ENCODE measurements at regions not wholly inside any gene's neighbourhood (a gene's known extent, or its start where the extent isn't known, plus 50 kb on each side); places are given as distances from the start of the nearest gene placed in this dataset.

GRCh38 chr17:70905796-70906195 is 736.5 kb downstream of the KCNJ2 start:
- no peak for TF ChIP-seq CTCF (IDR thresholded peaks at IDR 0.05)
- TF ChIP-seq TCF7 (CRISPR knock-in tag; IDR thresholded peaks at IDR 0.05; ENCODE audit: low read depth) = no peak
- no peak for TF ChIP-seq GABPB1 (CRISPR knock-in tag; IDR thresholded peaks at IDR 0.05)
- no peak for TF ChIP-seq E2F1 (CRISPR knock-in tag; IDR thresholded peaks at IDR 0.05)
- TF ChIP-seq RELA (CRISPR knock-in tag; IDR thresholded peaks at IDR 0.05; ENCODE audit: borderline replicate concordance) = no peak
- no peak for TF ChIP-seq ZNF232 (CRISPR knock-in tag; IDR thresholded peaks at IDR 0.05)
- TF ChIP-seq FOXP1 (CRISPR knock-in tag; IDR thresholded peaks at IDR 0.05; ENCODE audit: borderline replicate concordance) = no peak
- TF ChIP-seq SOX15 (CRISPR knock-in tag; IDR thresholded peaks at IDR 0.05) = no peak
- TF ChIP-seq NR3C1 (CRISPR knock-in tag; conservative IDR thresholded peaks at IDR 0.05; ENCODE audit: low read depth) = no peak
- no peak for TF ChIP-seq MLX (CRISPR knock-in tag; IDR thresholded peaks at IDR 0.05)
- TF ChIP-seq USF1 (CRISPR knock-in tag; IDR thresholded peaks at IDR 0.05) = no peak
- no peak for TF ChIP-seq E2F5 (CRISPR knock-in tag; IDR thresholded peaks at IDR 0.05)
- no peak for TF ChIP-seq CDX4 (CRISPR knock-in tag; IDR thresholded peaks at IDR 0.05; ENCODE audit: borderline replicate concordance)
- no peak for TF ChIP-seq EMX1 (CRISPR knock-in tag; IDR thresholded peaks at IDR 0.05)
